HT-29 (cell line): ENCODE measurements at regions not wholly inside any gene's neighbourhood (a gene's known extent, or its start where the extent isn't known, plus 50 kb on each side); places are given as distances from the start of the nearest gene placed in this dataset.

Experiments
- DNase-seq: peaks from one replicate; pipeline ENCODE4 v3.0.0-alpha.2; 2015; ENCODE audit warnings: low spot score

GRCh38 chr15:97085731-97086130 is 755.2 kb downstream of the NR2F2 start:
- no peak for DNase-seq

GRCh38 chr15:97087006-97087741 is 756.7 kb downstream of the NR2F2 start:
- DNase-seq, result no peak

- DNase-seq, result no peak
These were observed 760.6 kb downstream of the NR2F2 start for GRCh38 chr15:97091093-97091492.

- no peak for DNase-seq
These were observed 762.2 kb downstream of the NR2F2 start for GRCh38 chr15:97092656-97093055.

- no peak for DNase-seq
These were observed 765.9 kb downstream of the NR2F2 start for GRCh38 chr15:97096303-97096835.

GRCh38 chr15:97099040-97099439 is 768.5 kb downstream of the NR2F2 start:
- no peak for DNase-seq

GRCh38 chr15:97101572-97101971 is 771.1 kb downstream of the NR2F2 start:
- DNase-seq, result no peak

- DNase-seq, result no peak
These were observed 784.6 kb downstream of the NR2F2 start for GRCh38 chr15:97114900-97115760.

GRCh38 chr15:97115761-97116070 is 785.2 kb downstream of the NR2F2 start:
- no peak for DNase-seq

GRCh38 chr15:97124790-97125189 is 794.3 kb downstream of the NR2F2 start:
- DNase-seq, result no peak

- no peak for DNase-seq
These were observed 796.2 kb downstream of the NR2F2 start for GRCh38 chr15:97126553-97127233.

GRCh38 chr15:97129674-97130073 is 799.2 kb downstream of the NR2F2 start:
- DNase-seq, result no peak

GRCh38 chr15:97140216-97140615 is 809.7 kb downstream of the NR2F2 start:
- no peak for DNase-seq

- no peak for DNase-seq
These were observed 810.9 kb downstream of the NR2F2 start for GRCh38 chr15:97141360-97141759.

GRCh38 chr15:97141871-97142270 is 811.4 kb downstream of the NR2F2 start:
- DNase-seq, result no peak

GRCh38 chr15:97143592-97144376 is 813.3 kb downstream of the NR2F2 start:
- no peak for DNase-seq

GRCh38 chr15:97144377-97144711 is 813.8 kb downstream of the NR2F2 start:
- DNase-seq, result no peak

GRCh38 chr15:97146929-97147870 is 813.3 kb upstream of the ARRDC4 start:
- DNase-seq, result no peak

- DNase-seq, result no peak
These were observed 807.0 kb upstream of the ARRDC4 start for GRCh38 chr15:97153356-97153965.

- DNase-seq, result no peak
These were observed 803.7 kb upstream of the ARRDC4 start for GRCh38 chr15:97156739-97157265.
